ENCODE measurements at regions not wholly inside any gene's neighbourhood (a gene's known extent, or its start where the extent isn't known, plus 50 kb on each side); places are given as distances from the start of the nearest gene placed in this dataset.

DNA sequence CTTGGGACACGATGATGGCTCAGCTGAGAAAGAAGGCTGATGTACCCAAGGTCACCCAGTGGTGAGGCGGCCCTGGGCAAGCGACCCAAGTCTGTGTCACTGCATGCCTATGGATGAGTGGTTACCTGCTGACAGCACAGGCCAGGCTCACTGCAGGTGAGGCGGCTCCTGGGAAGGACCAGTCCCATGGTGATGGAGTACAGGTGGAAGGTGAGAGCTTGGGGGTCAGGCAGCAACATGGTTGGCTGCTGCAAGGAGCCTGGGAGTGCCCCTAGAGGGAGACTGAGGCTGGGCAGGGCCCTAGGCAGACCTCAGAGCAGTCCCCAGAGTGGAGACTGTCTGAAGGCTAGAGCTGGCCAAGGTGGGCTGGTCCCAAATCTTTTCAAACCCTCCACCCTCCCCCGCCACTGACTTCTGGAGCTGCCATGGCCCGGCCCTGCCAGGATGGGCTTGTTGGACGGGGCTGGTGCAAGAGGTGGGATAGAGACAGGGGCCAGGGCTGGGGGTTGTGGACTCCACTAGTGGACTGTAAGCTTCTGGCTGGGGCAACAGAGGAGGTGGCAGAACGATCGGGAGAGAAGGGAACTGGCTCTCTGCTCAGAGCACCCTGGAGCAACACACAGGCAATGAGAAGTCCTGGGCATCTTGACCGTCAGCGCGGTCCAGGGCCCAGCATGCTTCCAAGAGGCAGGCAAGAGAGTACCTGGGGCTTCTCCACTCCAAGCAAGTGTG, 72.5 kb upstream of the SLC6A11 start:
- DNase-seq = no peak

DNA sequence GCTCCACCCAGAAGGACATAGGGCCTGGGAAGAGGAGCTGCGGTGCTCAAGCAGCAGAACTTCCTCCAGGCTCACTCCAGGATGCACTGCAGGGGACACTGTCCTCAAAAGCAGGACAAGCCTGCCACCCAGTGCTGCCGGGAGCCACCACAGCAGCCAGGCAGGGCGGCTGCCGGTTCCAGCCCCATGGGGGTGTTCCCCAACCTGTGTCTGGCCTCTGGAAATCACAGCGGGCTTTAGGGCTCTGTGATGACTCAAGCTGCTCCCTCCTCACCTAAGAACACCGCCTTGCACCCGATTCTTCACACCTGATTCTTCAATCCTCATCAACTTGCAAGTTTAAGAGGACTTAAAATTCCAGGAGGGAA, 71.9 kb upstream of the SLC6A11 start:
- DNase-seq = no peak

DNA sequence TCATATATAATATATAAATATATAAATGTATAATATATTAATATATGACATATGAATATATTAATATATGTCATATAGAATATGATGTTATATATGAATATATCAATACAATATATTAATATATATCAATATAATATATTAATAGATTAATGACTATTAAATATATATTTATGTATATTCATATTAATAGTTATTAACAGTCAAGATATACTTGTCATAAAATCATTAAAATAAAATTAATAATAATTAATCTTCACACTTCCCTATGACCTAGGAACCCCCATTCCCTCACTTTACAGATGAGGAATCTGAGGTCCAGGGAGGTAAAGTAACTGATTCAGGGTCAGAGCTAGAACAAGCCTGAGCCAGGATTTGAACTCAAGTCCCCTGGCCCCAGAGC, 70.6 kb upstream of the SLC6A11 start:
- no peak for DNase-seq

DNA sequence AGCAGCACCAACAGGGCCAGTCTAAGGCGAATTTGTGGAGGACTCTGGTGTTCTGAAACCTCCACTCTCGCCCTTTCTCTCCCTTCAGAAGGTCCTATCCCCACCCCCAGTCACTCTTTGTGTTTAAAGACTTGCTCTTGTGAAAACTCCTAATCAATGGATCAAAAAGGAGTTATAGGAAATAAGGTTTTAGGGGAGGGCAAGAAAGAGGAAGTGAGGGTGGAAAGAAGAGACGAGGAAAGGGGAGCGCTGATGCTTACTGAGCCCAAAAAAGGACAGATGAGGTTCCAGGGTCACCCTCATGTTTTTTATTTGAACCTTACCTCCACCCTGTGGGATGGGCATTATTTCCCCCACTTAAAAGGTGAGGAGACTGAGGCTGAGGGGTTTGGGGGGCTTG, 70.0 kb upstream of the SLC6A11 start:
- DNase-seq = no peak

DNA sequence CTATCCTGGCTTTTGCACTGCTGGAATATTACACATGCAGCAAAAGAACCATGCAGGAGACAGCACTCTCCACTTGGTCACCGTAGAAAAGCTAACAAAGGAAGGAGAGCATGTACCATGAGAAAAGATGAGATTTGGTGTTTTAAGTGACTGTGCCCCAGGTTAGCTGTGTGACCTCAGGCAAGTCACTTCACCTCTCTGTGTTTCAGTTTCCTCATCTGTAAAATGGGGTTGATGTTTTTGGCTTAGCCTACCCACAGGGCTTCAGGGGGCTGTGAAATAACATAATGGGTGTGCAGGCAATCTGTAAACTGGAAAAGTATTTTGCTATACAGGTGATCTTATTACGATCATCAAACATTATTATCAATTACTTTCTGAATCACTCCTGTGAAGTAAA, 69.3 kb upstream of the SLC6A11 start:
- no peak for DNase-seq

DNA sequence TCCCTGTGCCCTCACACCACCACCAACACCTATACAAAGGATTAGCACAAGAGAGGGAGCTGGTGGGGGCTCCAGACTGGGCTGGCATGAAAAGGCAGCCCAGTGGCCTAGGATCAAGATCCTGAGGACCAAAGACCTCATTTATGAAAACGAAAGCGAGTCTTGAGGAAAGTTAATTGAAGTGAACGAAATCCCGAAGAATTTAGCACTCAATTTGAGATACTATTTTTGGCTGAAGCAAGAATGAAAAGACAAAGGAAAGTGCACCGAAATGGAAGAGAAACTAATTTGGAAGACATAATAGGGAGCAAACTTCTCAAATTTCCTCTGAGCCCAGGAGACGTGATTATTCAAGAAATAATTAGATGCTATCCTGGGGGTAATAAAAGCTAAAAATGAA, 68.7 kb upstream of the SLC6A11 start:
- no peak for DNase-seq

DNA sequence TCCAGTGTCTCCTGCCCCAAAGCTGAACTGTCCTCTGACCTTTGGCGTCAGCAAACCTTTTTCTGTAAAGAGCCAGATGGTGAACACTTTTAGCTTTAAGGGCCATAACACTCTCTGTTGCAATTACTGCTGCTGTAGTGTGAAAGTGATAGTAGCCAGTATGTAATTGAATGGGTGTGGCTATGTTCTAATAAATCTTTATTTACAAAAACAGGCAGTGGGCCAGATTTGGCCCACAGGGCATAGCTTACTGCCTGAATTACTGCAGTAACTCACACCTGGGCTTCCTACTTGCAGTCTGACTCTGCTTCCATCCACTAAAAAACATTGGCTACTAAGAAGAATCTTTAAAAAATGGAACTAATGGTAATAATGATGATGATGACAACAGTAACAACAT, 68.0 kb upstream of the SLC6A11 start:
- DNase-seq = no peak

DNA sequence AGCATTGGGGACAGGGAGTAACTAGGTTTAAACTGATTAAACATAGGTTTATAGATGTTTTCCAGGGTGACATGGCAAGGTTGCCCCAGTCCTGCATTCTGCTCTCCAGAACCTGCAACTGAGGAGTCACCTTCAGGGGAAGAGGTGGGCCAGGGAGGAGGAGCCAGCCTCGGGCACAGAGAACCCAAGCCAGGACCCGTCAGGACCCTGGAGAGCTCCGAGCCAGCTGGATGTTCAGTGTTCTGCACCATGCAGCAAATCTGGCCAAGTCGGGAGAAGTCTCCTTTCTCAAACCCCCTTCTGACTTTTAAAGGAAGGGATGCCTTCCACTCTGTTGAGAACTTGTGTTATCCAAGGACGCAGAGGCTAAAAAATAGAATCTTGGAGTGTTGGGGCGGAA, 62.1 kb upstream of the SLC6A11 start:
- peak in 1 of 2 donors; percentile 12 for DNase-seq

DNA sequence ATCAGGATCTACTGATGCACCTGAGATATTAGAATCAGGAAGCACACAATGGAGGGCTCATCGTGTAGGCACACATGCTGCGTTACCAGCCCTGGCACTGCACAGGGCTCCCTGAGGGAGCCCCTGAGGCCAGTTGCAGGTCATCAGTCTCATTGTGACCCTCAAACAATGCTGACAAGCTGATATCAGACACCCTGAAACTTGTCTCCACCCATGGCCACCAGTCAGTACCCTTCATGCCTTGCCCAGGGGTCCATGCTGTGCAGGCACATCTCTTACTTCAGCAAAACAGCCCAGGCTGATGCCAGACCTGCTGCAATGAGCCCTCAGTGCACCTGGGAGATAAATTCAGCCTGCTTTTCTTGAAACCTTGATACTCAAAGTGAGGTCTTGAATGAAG, 59.5 kb upstream of the SLC6A11 start:
- DNase-seq = no peak

DNA sequence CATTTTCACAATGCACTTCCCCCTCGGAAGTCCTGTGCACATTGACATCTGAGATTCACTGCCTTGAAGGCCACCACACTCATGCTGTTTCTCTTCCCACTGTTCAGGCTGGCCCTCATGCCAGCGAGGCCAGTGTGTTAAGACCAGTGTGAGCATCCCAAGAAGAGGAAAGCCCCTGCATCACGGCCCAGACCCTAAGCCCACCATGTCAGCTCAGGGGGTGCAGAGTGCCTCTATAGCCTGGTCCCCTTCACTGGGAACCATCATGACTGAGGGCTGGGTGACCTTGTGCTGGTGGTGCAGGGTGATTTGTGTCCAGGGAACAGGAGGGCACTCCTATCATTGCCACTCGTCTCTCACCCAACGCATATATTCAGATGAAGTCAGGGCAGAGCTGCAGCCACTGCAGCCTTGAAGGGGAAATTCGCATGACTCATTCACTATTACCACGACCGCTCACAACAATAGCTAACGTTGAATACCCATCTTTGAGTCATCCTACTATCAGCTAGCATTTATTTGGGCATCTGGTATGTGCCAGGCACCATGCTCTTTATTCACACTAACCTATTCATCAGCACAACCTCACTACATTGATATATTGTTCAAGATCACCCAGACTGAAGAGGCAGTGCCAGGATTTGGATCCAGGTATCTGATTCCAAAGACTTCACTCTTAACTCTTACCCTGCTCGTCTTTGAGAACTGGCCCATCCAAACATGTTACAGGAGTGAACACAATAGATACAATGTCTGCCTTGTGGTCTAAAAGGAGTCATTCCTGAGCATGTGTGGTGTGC, 58.8 kb upstream of the SLC6A11 start:
- no peak for DNase-seq

DNA sequence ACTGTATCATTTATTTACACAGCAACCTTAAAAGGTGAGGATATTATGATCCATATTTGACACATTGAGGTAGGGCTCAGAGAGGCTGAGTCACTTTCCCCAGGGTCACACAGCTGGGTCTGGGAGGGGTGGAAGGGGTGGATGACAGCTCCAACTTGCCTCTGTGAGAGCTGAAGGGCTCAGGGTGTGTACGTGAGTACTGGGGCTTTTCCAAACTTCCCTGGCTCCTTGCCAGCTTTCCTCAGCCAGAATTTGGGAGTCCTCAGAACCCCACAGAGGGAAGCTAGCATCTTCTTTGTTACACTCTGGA, 58.3 kb upstream of the SLC6A11 start:
- no peak for DNase-seq

DNA sequence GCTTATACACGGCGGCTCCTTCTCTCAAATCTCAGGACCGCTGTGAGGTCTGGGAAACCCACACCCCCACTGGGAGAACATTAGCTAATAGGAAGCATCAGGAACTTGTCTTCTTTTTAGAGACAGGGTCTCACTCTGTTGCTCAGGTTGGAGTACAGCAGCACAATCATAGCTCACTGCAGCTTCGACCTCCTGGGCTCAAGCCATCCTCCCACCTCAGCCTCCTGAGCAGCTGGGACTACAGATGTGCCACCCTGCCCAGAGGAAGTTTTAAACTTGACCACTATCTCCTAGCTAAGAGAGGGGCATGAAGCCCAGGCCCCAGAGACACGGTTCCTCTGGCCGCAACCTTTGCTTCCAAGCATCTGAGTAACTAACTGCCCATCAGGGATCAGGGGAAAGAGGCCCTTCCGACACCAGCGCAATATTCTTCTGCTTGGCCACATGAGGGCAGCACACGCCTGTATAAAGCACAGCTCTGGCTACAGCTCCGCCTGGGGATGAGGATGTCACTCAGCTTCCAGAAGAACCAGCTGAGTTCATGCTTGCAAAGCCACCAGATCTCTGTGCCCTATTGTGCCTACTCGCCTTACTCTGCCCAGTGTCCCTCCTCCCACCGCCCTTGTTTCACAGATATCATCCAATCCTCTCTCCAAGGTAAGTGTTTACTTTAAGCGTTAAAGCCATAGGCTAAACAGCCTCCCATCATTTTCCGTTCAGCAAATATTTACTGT, 57.6 kb upstream of the SLC6A11 start:
- DNase-seq = peak; percentile 13 to 22

DNA sequence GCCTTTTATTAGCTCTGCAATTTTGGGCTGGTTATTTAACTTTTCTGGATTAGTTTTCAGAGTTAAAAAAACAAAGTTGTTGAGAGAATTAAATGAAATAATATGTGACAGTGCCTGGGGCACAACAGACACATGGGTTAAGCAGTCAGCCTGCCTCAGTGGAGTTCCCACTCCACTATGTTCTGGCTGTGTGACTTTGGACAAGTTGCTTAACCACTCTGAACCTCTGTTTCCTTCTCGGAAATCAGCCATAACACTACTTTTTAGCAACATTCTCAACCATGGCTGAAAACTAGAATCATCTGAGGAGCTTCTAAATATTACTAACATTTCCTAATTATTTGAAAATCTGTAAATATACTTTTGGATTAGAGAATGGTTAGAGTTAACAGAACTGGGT, 56.5 kb upstream of the SLC6A11 start:
- DNase-seq = no peak

DNA sequence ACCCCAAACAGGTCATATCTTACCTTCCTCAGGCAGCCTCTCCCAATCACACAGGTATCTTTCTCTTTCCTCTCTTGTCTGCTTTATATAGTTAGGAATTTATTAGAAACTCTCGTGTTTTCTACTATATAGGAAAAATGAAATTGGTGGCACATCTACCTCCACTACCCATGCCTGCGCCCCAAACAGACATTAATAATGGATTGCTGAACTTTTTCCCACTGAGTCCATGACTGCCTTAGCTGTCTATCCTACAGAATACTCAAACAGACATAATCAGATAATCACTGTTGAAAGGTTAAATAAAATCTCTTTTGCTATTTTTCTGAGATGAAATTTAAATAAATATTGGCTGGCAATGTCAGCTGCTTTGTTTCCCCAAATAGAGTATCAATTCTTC, 55.8 kb upstream of the SLC6A11 start:
- DNase-seq = no peak

DNA sequence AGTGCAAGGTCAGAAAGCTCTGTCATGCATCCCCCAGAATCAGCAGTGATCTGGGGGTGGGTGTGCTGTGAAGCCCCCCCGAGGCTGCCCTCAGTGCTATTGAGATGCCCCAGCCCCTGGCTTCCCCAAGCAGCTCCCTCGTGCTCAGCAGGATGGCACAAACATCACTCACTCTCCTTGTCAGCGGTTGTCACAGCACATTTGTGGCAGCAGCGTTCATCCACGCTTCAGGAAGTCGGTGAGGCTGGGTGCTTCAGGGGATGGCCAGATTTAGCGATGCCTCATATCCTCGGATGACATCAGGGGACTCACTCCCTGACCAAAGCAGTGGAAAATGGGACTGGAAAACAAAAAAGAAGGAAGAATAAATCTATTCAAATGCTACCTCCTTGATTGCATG, 54.4 kb upstream of the SLC6A11 start:
- no peak for DNase-seq

DNA sequence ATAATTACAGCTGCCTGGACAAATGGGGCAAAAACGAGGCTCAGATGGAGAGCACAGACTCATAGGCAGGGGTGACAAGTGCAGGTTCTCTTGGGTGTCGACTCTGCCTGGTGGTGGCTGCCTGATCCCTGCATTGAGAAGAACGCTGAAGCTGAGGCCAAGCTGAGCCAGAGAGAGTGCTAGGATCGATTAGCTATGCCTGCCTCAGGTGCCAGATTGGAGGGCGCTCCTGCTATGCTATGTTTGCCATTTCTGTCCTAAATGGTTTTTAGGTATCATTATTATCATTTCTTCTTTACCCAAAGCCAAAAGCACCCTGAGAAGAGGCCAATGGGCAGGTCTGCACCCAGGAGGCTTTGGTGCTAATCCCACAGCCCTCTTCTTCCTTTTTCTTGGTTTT, 53.9 kb upstream of the SLC6A11 start:
- no peak for DNase-seq

DNA sequence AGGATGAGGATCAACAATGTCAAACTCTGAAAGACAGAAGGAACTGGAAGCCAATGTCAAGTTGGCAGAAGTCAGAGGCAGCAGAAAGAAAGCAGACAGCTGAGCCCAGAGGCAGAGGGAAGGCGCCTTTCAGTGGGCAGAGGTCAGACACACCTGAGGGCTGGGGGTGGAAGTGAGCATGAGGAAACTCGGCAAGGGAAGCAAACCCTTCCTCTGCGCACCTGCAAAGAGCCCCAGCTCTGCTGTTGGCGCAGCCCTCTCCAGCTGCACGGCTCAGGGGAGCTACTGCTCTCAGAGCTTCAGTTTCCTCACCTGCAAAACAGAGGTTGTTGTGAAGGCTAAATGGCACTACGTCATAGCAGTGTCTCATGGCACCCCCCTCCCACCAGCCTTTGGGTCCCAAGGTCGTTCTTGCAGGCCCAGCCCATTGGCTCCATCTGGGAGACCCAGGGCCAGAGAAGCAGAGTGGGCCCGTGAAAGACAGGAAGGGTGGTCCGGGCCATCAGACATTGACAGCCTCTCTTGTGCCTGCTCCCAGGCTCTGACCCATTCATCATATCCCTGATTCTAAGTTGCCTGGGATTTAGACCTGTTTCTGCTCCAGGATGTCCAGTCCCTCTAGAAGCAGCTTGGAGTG, 53.3 kb upstream of the SLC6A11 start:
- DNase-seq = no peak

DNA sequence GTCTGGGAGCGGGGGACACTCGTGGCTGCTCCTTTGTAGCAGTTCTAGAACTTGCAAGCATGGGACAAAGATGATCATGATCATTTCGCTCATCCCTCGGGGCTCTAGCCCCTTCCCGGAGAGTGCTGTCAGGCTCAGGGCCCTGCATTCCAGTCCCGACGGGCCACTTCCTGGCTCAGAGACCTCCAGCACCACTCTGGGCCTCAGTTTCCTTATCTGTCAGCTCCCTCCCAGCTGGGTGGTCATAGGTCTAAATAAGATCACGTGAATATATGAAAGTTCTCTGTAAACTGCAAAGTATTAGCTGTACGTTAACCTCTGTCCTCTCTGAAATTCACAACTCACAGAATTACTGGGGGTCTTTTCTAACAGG, 52.8 kb upstream of the SLC6A11 start:
- DNase-seq = no peak

DNA sequence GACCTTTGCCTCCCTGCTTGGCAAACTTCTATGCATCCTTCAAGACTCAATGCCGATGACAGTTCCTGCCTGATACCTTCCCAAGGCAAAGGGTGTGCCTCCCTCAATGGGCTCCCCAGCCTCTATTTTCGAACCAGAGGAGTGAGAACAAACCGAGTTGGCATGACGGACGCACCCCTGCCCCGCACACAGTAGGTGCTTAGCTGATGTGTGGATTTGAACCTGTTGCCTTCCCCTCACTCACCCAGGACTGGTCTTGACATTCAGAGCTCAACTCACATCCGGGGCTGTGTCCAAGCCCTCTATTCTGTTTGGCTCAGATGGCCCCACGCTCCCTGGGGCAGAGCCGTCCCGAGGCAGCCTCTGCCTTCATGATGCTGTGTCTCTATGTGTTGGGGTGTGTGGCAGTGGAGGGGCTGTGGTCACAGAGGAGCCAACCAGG, 52.2 kb upstream of the SLC6A11 start:
- no peak for DNase-seq

DNA sequence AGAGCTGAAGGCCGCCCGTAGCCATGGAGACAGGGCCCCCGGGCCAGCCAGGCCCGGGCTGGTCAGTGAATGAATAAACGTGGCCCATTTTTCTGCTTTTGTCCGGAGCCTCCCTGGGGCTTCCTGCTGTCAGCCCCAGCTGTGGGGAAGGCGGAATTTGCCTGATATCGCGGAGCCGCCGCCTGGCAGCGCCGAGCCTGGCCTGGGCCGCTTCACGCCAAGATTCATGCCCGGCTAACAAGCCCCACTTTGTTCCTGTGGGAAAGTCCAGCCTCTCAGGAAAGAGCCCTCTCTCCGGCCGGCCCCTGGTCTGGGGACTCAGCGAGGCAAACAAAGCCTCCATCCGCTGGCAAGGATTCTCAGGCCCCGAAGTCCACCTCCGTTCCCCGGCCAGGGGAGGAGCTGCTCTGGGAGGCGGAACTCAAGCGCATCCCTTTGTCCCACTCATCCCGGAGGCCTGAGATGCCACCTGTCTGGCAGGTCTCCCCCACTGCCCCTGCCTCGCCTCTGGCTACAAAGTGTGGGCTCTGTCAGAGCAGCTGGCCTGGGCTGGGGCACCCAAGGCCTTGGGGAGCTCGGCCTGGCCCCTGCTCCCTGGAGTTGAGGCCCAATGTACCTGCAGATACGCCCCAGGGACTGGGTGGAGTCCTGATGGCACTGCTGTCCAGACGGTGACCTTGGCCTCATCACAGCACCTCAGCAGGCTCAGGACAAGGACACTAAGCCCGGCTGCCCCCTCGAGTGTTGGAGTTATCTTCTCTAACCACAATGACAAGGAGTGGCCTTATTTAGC, 51.6 kb upstream of the SLC6A11 start:
- DNase-seq = no peak

DNA sequence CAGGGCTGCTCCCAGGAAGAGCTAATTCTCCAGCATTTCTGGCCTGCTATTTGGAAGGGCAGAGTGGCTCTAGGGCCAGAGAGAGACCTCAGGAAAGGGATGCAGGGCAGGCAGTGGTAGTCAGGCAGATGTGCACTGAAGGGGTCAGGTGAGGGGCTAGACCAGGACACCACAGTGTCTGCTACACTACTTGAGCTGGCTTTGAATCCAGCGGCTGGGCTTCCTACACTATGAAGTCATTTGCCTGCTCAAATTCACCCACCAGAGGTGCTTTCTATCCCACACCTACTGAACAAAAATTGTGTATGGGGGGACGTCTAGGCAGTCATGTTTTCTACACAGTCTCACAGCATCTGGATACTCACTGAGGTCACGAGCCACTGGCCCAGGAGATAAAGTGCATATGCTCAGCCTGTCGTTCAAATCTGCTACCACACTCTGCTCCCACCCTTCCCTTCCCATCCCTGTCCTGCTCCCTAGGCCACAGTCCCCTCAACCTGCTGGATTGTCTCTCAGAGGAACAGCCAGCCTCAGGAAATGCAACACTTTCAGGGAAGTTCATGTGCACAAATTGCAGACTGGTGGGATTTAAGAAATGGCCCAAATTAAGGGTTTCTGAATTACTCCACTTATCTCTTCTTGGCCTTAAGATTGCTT, 49.9 kb upstream of the SLC6A11 start:
- DNase-seq = no peak
